CD14-positive monocyte (primary cell): ENCODE measurements at regions not wholly inside any gene's neighbourhood (a gene's known extent, or its start where the extent isn't known, plus 50 kb on each side); places are given as distances from the start of the nearest gene placed in this dataset.

Source experiments
- DNase-seq, 3 donors: peaks; one replicate each; pipeline ENCODE4 v3.0.0-alpha.2; 2011 to 2022
- H2AFZ ChIP-seq: 2 replicates; pipeline ENCODE4 v1.6.0; 2012; ENCODE audit warnings: mild to moderate bottlenecking, low read depth, low read length, inconsistent platforms; ENCODE audit not compliant: insufficient read depth, poor library complexity, severe bottlenecking
- H3K27ac ChIP-seq, 2 donors: 1 replicate in 1 of 2; 2 replicates in 1 of 2; pipeline ENCODE4 v1.5.1; 2012 to 2013; ENCODE audit warnings: low read length in 2 of 2, control low read depth in 1 of 2, inconsistent platforms in 1 of 2, low read depth in 1 of 2, mild to moderate bottlenecking in 1 of 2
- H3K27me3 ChIP-seq, 2 donors: one replicate each; pipeline versions ENCODE4 v1.6.0 to v1.6.1; 2011 to 2013; ENCODE audit warnings: low read length in 2 of 2; ENCODE audit not compliant: control insufficient read depth in 2 of 2, insufficient read depth in 2 of 2
- H3K36me3 ChIP-seq, 2 donors: replicated peaks in 1 of 2; 1 replicate in 1 of 2; 2 replicates in 1 of 2; pipeline versions ENCODE4 v1.5.1 to v1.6.1; 2012 to 2013; ENCODE audit warnings: low read length in 2 of 2, control low read depth in 1 of 2, inconsistent platforms in 1 of 2, mild to moderate bottlenecking in 1 of 2; ENCODE audit not compliant: insufficient read depth in 2 of 2, control insufficient read depth in 1 of 2
- H3K4me1 ChIP-seq, 2 donors: 1 replicate in 1 of 2; 2 replicates in 1 of 2; pipeline versions ENCODE4 v1.5.1 to v1.6.1; 2012 to 2013; ENCODE audit warnings: low read length in 2 of 2, control low read depth in 1 of 2, inconsistent platforms in 1 of 2, mild to moderate bottlenecking in 1 of 2, moderate library complexity in 1 of 2; ENCODE audit not compliant: insufficient read depth in 2 of 2, control insufficient read depth in 1 of 2
- H3K4me2 ChIP-seq: replicated peaks from 2 replicates; pipeline ENCODE3; 2012; ENCODE audit warnings: low read length, moderate library complexity, mild to moderate bottlenecking; ENCODE audit not compliant: poor library complexity, severe bottlenecking; ENCODE audit errors: extremely low read depth
- H3K4me3 ChIP-seq, 3 experiments: fragments of 200-600 bp in 1 of 3; sonication (generic) in 1 of 3; replicated peaks in 1 of 3; 1 replicate in 2 of 3; 2 replicates in 1 of 3; pipeline ENCODE4 v1.5.1; 2011 to 2013; ENCODE audit warnings: low read length in 3 of 3, mild to moderate bottlenecking in 3 of 3, control low read depth in 2 of 3, low read depth in 2 of 3, inconsistent platforms in 1 of 3, moderate library complexity in 1 of 3
- H3K79me2 ChIP-seq: 2 replicates; pipeline ENCODE4 v1.6.0; 2012; ENCODE audit warnings: mild to moderate bottlenecking, control low read depth, inconsistent platforms, low read length, moderate library complexity; ENCODE audit not compliant: insufficient read depth
- H3K9ac ChIP-seq: 2 replicates; pipeline ENCODE4 v1.6.0; 2017; ENCODE audit warnings: low read length, mild to moderate bottlenecking; ENCODE audit not compliant: insufficient read depth, poor library complexity, severe bottlenecking
- H3K9me3 ChIP-seq, 2 donors: replicated peaks in 1 of 2; 1 replicate in 1 of 2; 2 replicates in 1 of 2; pipeline versions ENCODE4 v1.5.1 to v1.6.1; 2012 to 2013; ENCODE audit warnings: low read length in 2 of 2, control low read depth in 1 of 2; ENCODE audit not compliant: control insufficient read depth in 1 of 2, insufficient read depth in 1 of 2
- H4K20me1 ChIP-seq: 2 replicates; pipeline ENCODE4 v1.6.0; 2012; ENCODE audit warnings: mild to moderate bottlenecking, low read length, control low read depth, moderate library complexity; ENCODE audit not compliant: insufficient read depth
- H3K27ac Mint-ChIP-seq, 7 donors: one replicate each; pipeline ENCODE4 v1.8.0; 2020; ENCODE audit warnings: mild to moderate bottlenecking in 7 of 7, mixed read lengths in 7 of 7, moderate library complexity in 6 of 7, inconsistent platforms in 2 of 7
- H3K27me3 Mint-ChIP-seq, 3 donors: one replicate each; pipeline ENCODE4 v1.8.0; 2021 to 2022; ENCODE audit warnings: low read depth in 3 of 3, mild to moderate bottlenecking in 3 of 3, mixed read lengths in 3 of 3, moderate library complexity in 3 of 3, inconsistent platforms in 1 of 3
- H3K36me3 Mint-ChIP-seq, 2 donors: one replicate each; pipeline ENCODE4 v1.8.0; 2020; ENCODE audit warnings: mixed read lengths in 2 of 2, inconsistent platforms in 1 of 2, mild to moderate bottlenecking in 1 of 2
- H3K4me1 Mint-ChIP-seq: one replicate; pipeline ENCODE4 v1.8.0; 2020; ENCODE audit warnings: mild to moderate bottlenecking, mixed read lengths
- H3K4me3 Mint-ChIP-seq, 2 donors: one replicate each; pipeline ENCODE4 v1.8.0; 2020; ENCODE audit warnings: mild to moderate bottlenecking in 2 of 2, mixed read lengths in 2 of 2, moderate library complexity in 1 of 2
- H3K9me3 Mint-ChIP-seq, 7 donors: one replicate each; pipeline ENCODE4 v1.8.0; 2020 to 2022; ENCODE audit warnings: mixed read lengths in 7 of 7, mild to moderate bottlenecking in 6 of 7, moderate library complexity in 6 of 7, inconsistent platforms in 2 of 7
- CTCF ChIP-seq: fragments of 200-600 bp; IDR thresholded peaks from one replicate; pipeline ENCODE4 v1.8.0; 2022; ENCODE audit warnings: antibody characterized with exemption, mild to moderate bottlenecking
- WGBS: methylation state at CpG from one replicate; pipeline ENCODE4 v1.1.5; 2013; ENCODE audit warnings: missing lambda C conversion rate; ENCODE audit not compliant: insufficient coverage; 5-methylcytosine and 5-hydroxymethylcytosine counted together
- intact Hi-C, 2 donors: fragments of 100-400 bp; cut with micrococcal nuclease; formaldehyde crosslinking; loops; one replicate each; pipeline versions ENCODE4 v1.15.0 to v1.15.1; 2023

- DNase-seq: no peak
- no peaks in the 10 kb centered on the region for H3K36me3 Mint-ChIP-seq
- no peak for TF ChIP-seq CTCF
- H3K9ac ChIP-seq: no peak overlapping the region
- H3K36me3 ChIP-seq: no peaks in the 10 kb centered on the region
- no peaks in the 10 kb centered on the region for H3K4me1 ChIP-seq
- H2AFZ ChIP-seq: no peak overlapping the region
- peaks cover 3 to 15% (median 9%) of the 10 kb centered on the region in 7 donors for H3K9me3 Mint-ChIP-seq
- no peak overlapping the region for H3K4me3 Mint-ChIP-seq
- no peak overlapping the region for H3K4me3 ChIP-seq
- H4K20me1 ChIP-seq: no peaks in the 10 kb centered on the region
- no peaks in the 10 kb centered on the region for H3K4me1 Mint-ChIP-seq
- no peak overlapping the region for H3K4me2 ChIP-seq
- H3K9me3 ChIP-seq: peaks cover 0 to 6% of the 10 kb centered on the region in 2 donors
- intact Hi-C loops: no loop called here
- no peaks in the 10 kb centered on the region for H3K27me3 ChIP-seq
- WGBS: 97% methylated on average over 6 of the region's 11 CpGs
- no peaks in the 10 kb centered on the region for H3K79me2 ChIP-seq
- no peak overlapping the region for H3K27ac ChIP-seq
- peaks cover 0 to 3% (median 0%) of the 10 kb centered on the region in 3 donors for H3K27me3 Mint-ChIP-seq
- H3K27ac Mint-ChIP-seq: no peak overlapping the region
Observed at GRCh38 chr5:4204276-4205141, 608.9 kb downstream of the IRX1 start.

- Mint-ChIP-seq H3K36me3 (no peaks in the 10 kb centered on the region), H3K9me3 (peaks cover 8 to 18% (median 11%) of the 10 kb centered on the region in 7 donors), H3K27ac (no peak overlapping the region), H3K4me1 (no peaks in the 10 kb centered on the region), H3K4me3 (no peak overlapping the region), H3K27me3 (peaks cover 0 to 3% (median 0%) of the 10 kb centered on the region in 3 donors)
- Histone ChIP-seq H3K4me2 (no peak overlapping the region), H3K79me2 (no peaks in the 10 kb centered on the region), H3K9me3 (peaks cover 0 to 6% of the 10 kb centered on the region in 2 donors), H3K27ac (no peak overlapping the region), H3K4me3 (no peak overlapping the region), H4K20me1 (no peaks in the 10 kb centered on the region), H3K9ac (no peak overlapping the region), H2AFZ (no peak overlapping the region), H3K36me3 (no peaks in the 10 kb centered on the region), H3K27me3 (no peaks in the 10 kb centered on the region), H3K4me1 (no peaks in the 10 kb centered on the region)
- no peak for DNase-seq
- TF ChIP-seq CTCF: no peak
- intact Hi-C loops: no loop called here
- WGBS: 50% methylated on average over 3 of the region's 4 CpGs
Observed at GRCh38 chr5:4205398-4205797, 609.8 kb downstream of the IRX1 start.
